ENCODE measurements at regions not wholly inside any gene's neighbourhood (a gene's known extent, or its start where the extent isn't known, plus 50 kb on each side); places are given as distances from the start of the nearest gene placed in this dataset.

DNA sequence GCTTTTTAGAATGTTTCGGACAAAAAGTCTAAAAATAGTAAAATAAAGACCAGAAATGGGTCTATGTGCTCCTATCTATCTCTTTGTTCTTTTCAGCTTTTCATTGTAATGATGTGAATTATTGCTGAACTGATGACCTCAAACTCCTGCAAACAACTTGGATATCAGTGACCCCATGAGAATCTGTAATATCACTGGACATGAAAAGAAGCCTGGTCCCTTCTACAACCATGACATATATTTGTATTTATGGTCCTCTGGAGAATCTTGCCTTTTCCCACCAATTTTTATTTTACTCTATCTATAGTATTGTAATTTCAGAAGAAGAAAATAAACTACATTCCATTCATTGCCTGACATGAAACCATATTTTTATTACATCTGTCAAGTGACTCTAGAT, 740.7 kb upstream of the CA10 start:
- POLR2A ChIA-PET = no interaction called here
- Histone ChIP-seq H3K27me3 (ENCODE audit: control insufficient read depth in 2 of 2, insufficient read depth in 2 of 2, low read length in 2 of 2) (no peaks in the 10 kb centered on the region), H4K20me1 (replicated peaks; ENCODE audit: control insufficient read depth, extremely low read depth, insufficient read depth, low read length) (no peaks in the 10 kb centered on the region), H3K9me3 (replicated peaks; ENCODE audit: control insufficient read depth, insufficient read depth, low read length) (no peaks in the 10 kb centered on the region), H3K9ac (replicated peaks; ENCODE audit: extremely low read depth, insufficient read depth, low read length) (no peak overlapping the region), H2AFZ (ENCODE audit: low read depth, low read length) (no peak overlapping the region), H3K4me1 (ENCODE audit: control insufficient read depth, extremely low read depth, insufficient read depth, low read length) (no peaks in the 10 kb centered on the region), H3K27ac (ENCODE audit: insufficient read depth, low read depth, low read length) (no peak overlapping the region), H3K4me3 (replicated peaks in 1 of 3; ENCODE audit: insufficient read depth in 1 of 3, low read depth in 1 of 3, low read length in 3 of 3) (no peak overlapping the region), H3K9me1 (replicated peaks; ENCODE audit: control insufficient read depth, extremely low read depth, insufficient read depth, low read length) (no peaks in the 10 kb centered on the region), H3K36me3 (ENCODE audit: control insufficient read depth in 2 of 2, extremely low read depth in 1 of 2, insufficient read depth in 2 of 2, low read length in 2 of 2) (no peaks in the 10 kb centered on the region), H3K79me2 (ENCODE audit: control insufficient read depth, insufficient read depth, low read length) (no peaks in the 10 kb centered on the region), H3K4me2 (ENCODE audit: insufficient read depth, low read length) (no peak overlapping the region)
- dilution Hi-C loops (cut with MboI; ENCODE audit: extremely low pct_ligation_motif_present, low sequenced_read_pairs) (no loop called here), intact Hi-C loops (cut with micrococcal nuclease) (no loop called here)
- FAIRE-seq = no peak
- no peak for DNase-seq (ENCODE audit: low read depth, low spot score)
- CTCF ChIA-PET = no interaction called here
- BruUV-seq (replicated peaks) = no TSS peak
- TF ChIP-seq MAX (IDR thresholded peaks at IDR 0.05; ENCODE audit: insufficient read depth, insufficient read length) (no peak), JUN (IDR thresholded peaks at IDR 0.05; ENCODE audit: borderline replicate concordance, insufficient read depth, insufficient read length, low read depth) (no peak), EZH2 (IDR thresholded peaks at IDR 0.05; ENCODE audit: borderline replicate concordance, low read depth, low read length, severe bottlenecking) (no peak), POLR2AphosphoS5 (IDR thresholded peaks at IDR 0.05; ENCODE audit: insufficient read depth, low read depth, low read length) (no peak), POLR2A (IDR thresholded peaks at IDR 0.05; ENCODE audit: low read depth, low read length) (no peak), MYC (IDR thresholded peaks at IDR 0.05; ENCODE audit: low read depth, low read length) (no peak), FOS (IDR thresholded peaks at IDR 0.05; ENCODE audit: borderline replicate concordance, insufficient read depth, low read length) (no peak), GATA2 (IDR thresholded peaks at IDR 0.05; ENCODE audit: insufficient read depth, insufficient read length, low read depth, low read length) (no peak)
- TF ChIP-seq, protein P1, sequence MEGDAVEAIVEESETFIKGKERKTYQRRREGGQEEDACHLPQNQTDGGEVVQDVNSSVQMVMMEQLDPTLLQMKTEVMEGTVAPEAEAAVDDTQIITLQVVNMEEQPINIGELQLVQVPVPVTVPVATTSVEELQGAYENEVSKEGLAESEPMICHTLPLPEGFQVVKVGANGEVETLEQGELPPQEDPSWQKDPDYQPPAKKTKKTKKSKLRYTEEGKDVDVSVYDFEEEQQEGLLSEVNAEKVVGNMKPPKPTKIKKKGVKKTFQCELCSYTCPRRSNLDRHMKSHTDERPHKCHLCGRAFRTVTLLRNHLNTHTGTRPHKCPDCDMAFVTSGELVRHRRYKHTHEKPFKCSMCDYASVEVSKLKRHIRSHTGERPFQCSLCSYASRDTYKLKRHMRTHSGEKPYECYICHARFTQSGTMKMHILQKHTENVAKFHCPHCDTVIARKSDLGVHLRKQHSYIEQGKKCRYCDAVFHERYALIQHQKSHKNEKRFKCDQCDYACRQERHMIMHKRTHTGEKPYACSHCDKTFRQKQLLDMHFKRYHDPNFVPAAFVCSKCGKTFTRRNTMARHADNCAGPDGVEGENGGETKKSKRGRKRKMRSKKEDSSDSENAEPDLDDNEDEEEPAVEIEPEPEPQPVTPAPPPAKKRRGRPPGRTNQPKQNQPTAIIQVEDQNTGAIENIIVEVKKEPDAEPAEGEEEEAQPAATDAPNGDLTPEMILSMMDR (IDR thresholded peaks at IDR 0.05; ENCODE audit: extremely low read depth in 1 of 2, insufficient read depth in 1 of 2, low read depth in 1 of 2, low read length in 2 of 2) = no peak
